ENCODE measurements at regions not wholly inside any gene's neighbourhood (a gene's known extent, or its start where the extent isn't known, plus 50 kb on each side); places are given as distances from the start of the nearest gene placed in this dataset.

DNA sequence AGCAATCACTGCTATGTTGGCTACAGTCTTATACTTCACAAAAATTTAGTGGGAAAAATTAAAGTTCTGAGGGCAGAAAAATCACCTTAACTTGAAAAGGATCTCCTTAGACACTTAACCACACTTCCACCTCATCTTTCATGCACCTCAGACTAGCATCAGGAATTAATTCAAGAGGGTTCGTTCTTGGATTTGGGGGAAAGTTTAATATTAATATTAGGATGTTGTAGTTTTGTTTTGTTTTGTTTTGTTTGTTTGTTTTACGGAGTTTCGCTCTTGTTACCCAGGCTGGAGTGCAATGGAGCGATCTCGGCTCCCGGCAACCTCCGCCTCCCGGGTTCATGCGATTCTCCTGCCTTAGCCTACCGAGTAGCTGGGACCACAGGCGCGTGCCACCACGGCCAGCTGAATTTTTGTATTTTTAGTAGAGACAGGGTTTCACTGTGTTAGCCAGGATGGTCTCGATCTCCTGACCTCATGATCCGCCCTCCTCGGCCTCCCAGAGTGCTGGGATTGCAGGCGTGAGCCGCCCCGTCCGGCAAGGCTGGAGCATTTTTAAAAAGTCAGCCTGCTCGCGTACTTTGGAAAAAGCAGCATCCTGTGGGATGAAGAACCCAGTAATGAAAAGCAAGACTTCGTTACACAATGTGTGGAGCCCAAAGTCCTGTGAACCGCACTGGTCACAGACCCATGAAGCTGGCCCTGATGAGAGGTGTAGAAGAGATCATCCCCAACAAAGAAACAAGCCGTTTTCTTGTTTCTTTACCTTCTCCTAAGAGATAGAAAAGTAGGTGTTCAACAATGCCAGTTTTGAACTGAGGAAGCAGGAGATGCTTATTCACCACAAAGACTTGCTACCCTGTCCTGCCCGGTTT is 194.9 kb downstream of the GPX5 start:
- no peak for DNase-seq
- no peak overlapping the region for H3K4me3 ChIP-seq (ENCODE audit: low read depth, low read length)
- H3K27me3 ChIP-seq (ENCODE audit: insufficient read depth, low read depth, severe bottlenecking) = peaks cover 92% of the 10 kb centered on the region
- no peaks in the 10 kb centered on the region for H3K36me3 ChIP-seq
- H3K27ac ChIP-seq = no peak overlapping the region
- H3K9me3 ChIP-seq (ENCODE audit: severe bottlenecking) = no peaks in the 10 kb centered on the region
- TF ChIP-seq, protein P1, sequence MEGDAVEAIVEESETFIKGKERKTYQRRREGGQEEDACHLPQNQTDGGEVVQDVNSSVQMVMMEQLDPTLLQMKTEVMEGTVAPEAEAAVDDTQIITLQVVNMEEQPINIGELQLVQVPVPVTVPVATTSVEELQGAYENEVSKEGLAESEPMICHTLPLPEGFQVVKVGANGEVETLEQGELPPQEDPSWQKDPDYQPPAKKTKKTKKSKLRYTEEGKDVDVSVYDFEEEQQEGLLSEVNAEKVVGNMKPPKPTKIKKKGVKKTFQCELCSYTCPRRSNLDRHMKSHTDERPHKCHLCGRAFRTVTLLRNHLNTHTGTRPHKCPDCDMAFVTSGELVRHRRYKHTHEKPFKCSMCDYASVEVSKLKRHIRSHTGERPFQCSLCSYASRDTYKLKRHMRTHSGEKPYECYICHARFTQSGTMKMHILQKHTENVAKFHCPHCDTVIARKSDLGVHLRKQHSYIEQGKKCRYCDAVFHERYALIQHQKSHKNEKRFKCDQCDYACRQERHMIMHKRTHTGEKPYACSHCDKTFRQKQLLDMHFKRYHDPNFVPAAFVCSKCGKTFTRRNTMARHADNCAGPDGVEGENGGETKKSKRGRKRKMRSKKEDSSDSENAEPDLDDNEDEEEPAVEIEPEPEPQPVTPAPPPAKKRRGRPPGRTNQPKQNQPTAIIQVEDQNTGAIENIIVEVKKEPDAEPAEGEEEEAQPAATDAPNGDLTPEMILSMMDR (IDR thresholded peaks at IDR 0.05; ENCODE audit: low read depth, low read length) = no peak

DNA sequence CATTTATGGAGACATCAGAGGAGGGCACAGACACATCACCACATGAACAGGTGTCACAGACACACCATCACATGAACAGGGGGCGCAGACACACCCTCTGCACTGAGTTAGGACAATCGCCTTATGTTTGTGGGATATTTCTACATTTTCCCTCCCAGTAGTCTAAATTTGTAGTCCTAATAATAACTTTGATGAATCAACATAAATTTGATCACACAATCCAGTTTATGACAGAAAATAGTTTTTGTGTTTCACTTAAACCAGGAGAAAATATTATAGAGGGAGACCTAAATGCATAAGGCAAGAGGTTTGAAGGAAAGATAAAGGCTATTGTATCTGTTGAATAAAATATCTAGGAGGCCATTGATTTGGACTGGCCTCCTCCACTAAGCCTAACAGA is 195.7 kb downstream of the GPX5 start:
- H3K27ac ChIP-seq = no peak overlapping the region
- DNase-seq = no peak
- no peak overlapping the region for H3K4me3 ChIP-seq (ENCODE audit: low read depth, low read length)
- TF ChIP-seq, protein P1 (IDR thresholded peaks at IDR 0.05; ENCODE audit: low read depth, low read length) = no peak
- no peaks in the 10 kb centered on the region for H3K36me3 ChIP-seq
- H3K27me3 ChIP-seq (ENCODE audit: insufficient read depth, low read depth, severe bottlenecking) = peaks cover 94% of the 10 kb centered on the region
- H3K9me3 ChIP-seq (ENCODE audit: severe bottlenecking) = no peaks in the 10 kb centered on the region

DNA sequence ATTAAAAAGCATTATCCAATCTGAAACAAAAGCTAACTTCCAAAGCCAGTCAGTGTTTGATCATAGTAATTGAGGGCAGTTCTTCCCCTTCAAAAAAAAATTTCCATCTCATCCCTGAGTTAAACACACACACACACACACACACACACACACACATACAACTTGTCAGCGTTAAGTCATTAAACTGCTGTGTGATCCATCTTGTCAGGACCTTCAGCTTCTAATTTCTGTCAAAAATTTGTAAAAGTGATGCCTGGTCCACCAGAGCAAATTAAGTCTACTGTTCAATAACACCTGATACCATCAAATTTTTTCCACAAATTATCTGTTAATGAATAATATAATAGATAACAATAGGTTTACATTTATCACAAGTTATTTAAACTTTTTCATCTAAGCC is 198.7 kb downstream of the GPX5 start:
- H3K27me3 ChIP-seq (ENCODE audit: insufficient read depth, low read depth, severe bottlenecking) = peaks cover 94% of the 10 kb centered on the region
- no peak overlapping the region for H3K4me3 ChIP-seq (ENCODE audit: low read depth, low read length)
- no peak for DNase-seq
- H3K9me3 ChIP-seq (ENCODE audit: severe bottlenecking) = no peaks in the 10 kb centered on the region
- no peak overlapping the region for H3K27ac ChIP-seq
- TF ChIP-seq, protein P1 (IDR thresholded peaks at IDR 0.05; ENCODE audit: low read depth, low read length) = no peak
- H3K36me3 ChIP-seq = no peaks in the 10 kb centered on the region

DNA sequence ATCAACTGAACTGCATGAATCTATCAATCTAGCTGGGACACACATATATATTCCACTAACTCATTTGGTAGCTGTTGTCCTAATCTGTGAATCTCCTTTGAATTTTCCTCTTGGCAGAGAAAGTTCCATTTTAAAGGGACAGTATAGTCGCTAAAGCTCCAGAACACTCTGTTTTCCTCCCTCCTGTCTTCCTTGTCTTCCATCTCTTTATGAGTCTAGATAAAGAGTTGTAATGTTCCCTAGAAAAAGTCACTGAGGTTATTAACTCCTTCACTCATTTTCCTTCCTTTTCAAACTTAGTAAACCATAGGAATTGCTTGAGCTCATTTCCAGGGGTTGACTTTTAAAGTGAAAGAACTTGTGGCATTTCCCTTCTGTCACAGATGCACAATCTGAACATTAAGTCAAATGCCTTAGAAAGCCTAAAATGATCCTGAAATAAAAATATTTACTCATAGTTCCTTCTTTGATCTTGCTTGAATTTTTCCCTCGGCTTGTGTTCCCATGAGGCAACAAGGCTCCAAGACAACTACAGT is 198.4 kb downstream of the TRIM27 start:
- H3K27me3 ChIP-seq (ENCODE audit: insufficient read depth, low read depth, severe bottlenecking) = peaks cover 93% of the 10 kb centered on the region
- H3K9me3 ChIP-seq (ENCODE audit: severe bottlenecking) = peaks cover 6% of the 10 kb centered on the region
- TF ChIP-seq, protein P1 (IDR thresholded peaks at IDR 0.05; ENCODE audit: low read depth, low read length) = no peak
- DNase-seq = no peak
- H3K36me3 ChIP-seq = no peaks in the 10 kb centered on the region
- no peak overlapping the region for H3K27ac ChIP-seq
- H3K4me3 ChIP-seq (ENCODE audit: low read depth, low read length) = no peak overlapping the region

DNA sequence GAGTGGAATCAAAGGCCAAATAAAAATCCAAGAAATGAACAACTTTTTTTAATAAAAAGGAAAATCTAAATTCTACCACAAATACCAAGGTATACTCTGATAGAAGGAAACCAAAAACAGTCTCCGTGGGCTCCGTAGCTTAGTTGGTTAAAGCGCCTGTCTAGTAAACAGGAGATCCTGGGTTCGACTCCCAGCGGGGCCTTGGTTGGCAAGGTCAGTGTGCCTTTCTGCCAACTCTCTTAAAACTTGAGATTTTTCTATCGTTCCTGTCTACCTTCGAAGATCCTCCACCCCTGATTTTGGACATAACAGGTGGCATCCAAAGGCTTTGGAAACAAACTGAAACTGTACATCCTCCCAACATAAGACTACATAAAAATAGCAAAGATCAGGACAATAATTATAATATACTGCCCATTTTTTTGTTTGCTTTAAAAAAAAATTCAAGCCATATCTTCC is 197.9 kb downstream of the TRIM27 start:
- Histone ChIP-seq H3K27me3 (ENCODE audit: insufficient read depth, low read depth, severe bottlenecking) (peaks cover 93% of the 10 kb centered on the region), H3K9me3 (ENCODE audit: severe bottlenecking) (peaks cover 6% of the 10 kb centered on the region), H3K4me3 (ENCODE audit: low read depth, low read length) (no peak overlapping the region), H3K27ac (no peak overlapping the region), H3K36me3 (no peaks in the 10 kb centered on the region)
- TF ChIP-seq, protein P1 (IDR thresholded peaks at IDR 0.05; ENCODE audit: low read depth, low read length) = no peak
- DNase-seq = no peak
